ENCODE measurements at regions not wholly inside any gene's neighbourhood (a gene's known extent, or its start where the extent isn't known, plus 50 kb on each side); places are given as distances from the start of the nearest gene placed in this dataset.

DNA sequence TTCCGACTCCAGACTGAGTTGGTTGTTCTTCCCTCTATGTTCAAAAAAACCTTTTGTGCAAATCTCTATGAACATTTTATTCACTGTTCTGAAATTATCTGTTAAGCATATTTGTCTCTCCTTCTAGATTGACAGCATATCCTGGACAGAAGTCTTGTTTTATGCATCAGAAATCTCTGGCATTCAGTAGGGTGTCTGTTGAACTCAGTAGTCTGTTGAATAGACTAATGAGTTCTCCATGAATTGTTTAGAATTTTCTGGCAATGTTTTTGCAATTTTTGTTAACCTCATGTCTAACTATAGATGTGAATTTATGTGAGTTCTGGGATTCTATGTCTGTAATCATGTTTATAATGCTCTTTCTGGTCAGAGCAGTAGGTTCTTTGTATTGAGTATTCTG is 222.5 kb upstream of the KCNMB2 start:
- TF ChIP-seq EZH2 (IDR thresholded peaks at IDR 0.05; ENCODE audit: low read depth), result no peak
- TF ChIP-seq, protein P1, sequence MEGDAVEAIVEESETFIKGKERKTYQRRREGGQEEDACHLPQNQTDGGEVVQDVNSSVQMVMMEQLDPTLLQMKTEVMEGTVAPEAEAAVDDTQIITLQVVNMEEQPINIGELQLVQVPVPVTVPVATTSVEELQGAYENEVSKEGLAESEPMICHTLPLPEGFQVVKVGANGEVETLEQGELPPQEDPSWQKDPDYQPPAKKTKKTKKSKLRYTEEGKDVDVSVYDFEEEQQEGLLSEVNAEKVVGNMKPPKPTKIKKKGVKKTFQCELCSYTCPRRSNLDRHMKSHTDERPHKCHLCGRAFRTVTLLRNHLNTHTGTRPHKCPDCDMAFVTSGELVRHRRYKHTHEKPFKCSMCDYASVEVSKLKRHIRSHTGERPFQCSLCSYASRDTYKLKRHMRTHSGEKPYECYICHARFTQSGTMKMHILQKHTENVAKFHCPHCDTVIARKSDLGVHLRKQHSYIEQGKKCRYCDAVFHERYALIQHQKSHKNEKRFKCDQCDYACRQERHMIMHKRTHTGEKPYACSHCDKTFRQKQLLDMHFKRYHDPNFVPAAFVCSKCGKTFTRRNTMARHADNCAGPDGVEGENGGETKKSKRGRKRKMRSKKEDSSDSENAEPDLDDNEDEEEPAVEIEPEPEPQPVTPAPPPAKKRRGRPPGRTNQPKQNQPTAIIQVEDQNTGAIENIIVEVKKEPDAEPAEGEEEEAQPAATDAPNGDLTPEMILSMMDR (conservative IDR thresholded peaks at IDR 0.05), result no peak
- no TSS peak for BruUV-seq (replicated peaks)
- H3K9me2 ChIP-seq (ENCODE audit: insufficient read depth), result no peaks in the 10 kb centered on the region
- H3F3A ChIP-seq (ENCODE audit: insufficient read depth, low read depth), result no peaks in the 10 kb centered on the region
- no peak overlapping the region for H2AFZ ChIP-seq
- CTCF ChIA-PET, result no interaction called here
- intact Hi-C loops (cut with micrococcal nuclease; ENCODE audit: unreplicated experiment), result no loop called here
- H3K36me3 ChIP-seq (ENCODE audit: low read depth), result no peaks in the 10 kb centered on the region
- H3K27me3 ChIP-seq (ENCODE audit: insufficient read depth, low read depth), result no peaks in the 10 kb centered on the region
- no peaks in the 10 kb centered on the region for H3K4me1 ChIP-seq (replicated peaks; ENCODE audit: insufficient read depth)
- no peak overlapping the region for H3K4me3 ChIP-seq
- H3K27ac ChIP-seq, result no peak overlapping the region
- H3K79me2 ChIP-seq (ENCODE audit: low read depth), result no peaks in the 10 kb centered on the region
- no peaks in the 10 kb centered on the region for H3K9me3 ChIP-seq (ENCODE audit: insufficient read depth, low read depth)
- H4K20me1 ChIP-seq (ENCODE audit: insufficient read depth), result no peaks in the 10 kb centered on the region
- POLR2A ChIA-PET (ENCODE audit: unreplicated experiment), result no interaction called here
- DNase-seq, result no peak
- no peak overlapping the region for H3K4me2 ChIP-seq

- Histone ChIP-seq H4K20me1 (ENCODE audit: insufficient read depth) (no peaks in the 10 kb centered on the region), H3K9me2 (ENCODE audit: insufficient read depth) (no peaks in the 10 kb centered on the region), H3K79me2 (ENCODE audit: low read depth) (no peaks in the 10 kb centered on the region), H3K9me3 (ENCODE audit: insufficient read depth, low read depth) (no peaks in the 10 kb centered on the region), H3K4me3 (no peak overlapping the region), H3F3A (ENCODE audit: insufficient read depth, low read depth) (no peaks in the 10 kb centered on the region), H3K27me3 (ENCODE audit: insufficient read depth, low read depth) (no peaks in the 10 kb centered on the region), H3K36me3 (ENCODE audit: low read depth) (no peaks in the 10 kb centered on the region), H3K4me1 (replicated peaks; ENCODE audit: insufficient read depth) (no peaks in the 10 kb centered on the region), H2AFZ (no peak overlapping the region), H3K27ac (no peak overlapping the region), H3K4me2 (no peak overlapping the region)
- BruUV-seq (replicated peaks), result no TSS peak
- CTCF ChIA-PET, result no interaction called here
- intact Hi-C loops (cut with micrococcal nuclease; ENCODE audit: unreplicated experiment), result no loop called here
- no peak for DNase-seq
- POLR2A ChIA-PET (ENCODE audit: unreplicated experiment), result no interaction called here
- no peak for TF ChIP-seq EZH2 (IDR thresholded peaks at IDR 0.05; ENCODE audit: low read depth)
- TF ChIP-seq, protein P1 (conservative IDR thresholded peaks at IDR 0.05), result no peak
Measured at GRCh38 chr3:178318340-178318739, 217.9 kb upstream of the KCNMB2 start.

GRCh38 chr3:178318941-178319816 is 217.1 kb upstream of the KCNMB2 start:
- no peaks in the 10 kb centered on the region for H3K36me3 ChIP-seq (ENCODE audit: low read depth)
- H2AFZ ChIP-seq, result no peak overlapping the region
- H3K9me2 ChIP-seq (ENCODE audit: insufficient read depth), result no peaks in the 10 kb centered on the region
- no peaks in the 10 kb centered on the region for H3K9me3 ChIP-seq (ENCODE audit: insufficient read depth, low read depth)
- H3K79me2 ChIP-seq (ENCODE audit: low read depth), result no peaks in the 10 kb centered on the region
- no peak overlapping the region for H3K4me3 ChIP-seq
- intact Hi-C loops (cut with micrococcal nuclease; ENCODE audit: unreplicated experiment), result no loop called here
- H3K27me3 ChIP-seq (ENCODE audit: insufficient read depth, low read depth), result no peaks in the 10 kb centered on the region
- TF ChIP-seq EZH2 (IDR thresholded peaks at IDR 0.05; ENCODE audit: low read depth), result no peak
- TF ChIP-seq, protein P1 (conservative IDR thresholded peaks at IDR 0.05), result no peak
- H3K4me2 ChIP-seq, result no peak overlapping the region
- ChIA-PET CTCF (interaction anchor here (0.6 kb wide), 1 partner anchor 764 kb away, joined by 3 read pairs; no protein-coding TSS in a partner anchor), POLR2A (ENCODE audit: unreplicated experiment) (no interaction called here)
- H3K27ac ChIP-seq, result no peak overlapping the region
- H4K20me1 ChIP-seq (ENCODE audit: insufficient read depth), result no peaks in the 10 kb centered on the region
- no TSS peak for BruUV-seq (replicated peaks)
- 0 out of 2 replicates have a peak, but pooled peaks cover under 1% of the 10 kb centered on the region for H3K4me1 ChIP-seq (replicated peaks; ENCODE audit: insufficient read depth)
- no peak for DNase-seq
- H3F3A ChIP-seq (ENCODE audit: insufficient read depth, low read depth), result no peaks in the 10 kb centered on the region

All from PC-9 (cell line).